ENCODE measurements at regions not wholly inside any gene's neighbourhood (a gene's known extent, or its start where the extent isn't known, plus 50 kb on each side); places are given as distances from the start of the nearest gene placed in this dataset.

DNA sequence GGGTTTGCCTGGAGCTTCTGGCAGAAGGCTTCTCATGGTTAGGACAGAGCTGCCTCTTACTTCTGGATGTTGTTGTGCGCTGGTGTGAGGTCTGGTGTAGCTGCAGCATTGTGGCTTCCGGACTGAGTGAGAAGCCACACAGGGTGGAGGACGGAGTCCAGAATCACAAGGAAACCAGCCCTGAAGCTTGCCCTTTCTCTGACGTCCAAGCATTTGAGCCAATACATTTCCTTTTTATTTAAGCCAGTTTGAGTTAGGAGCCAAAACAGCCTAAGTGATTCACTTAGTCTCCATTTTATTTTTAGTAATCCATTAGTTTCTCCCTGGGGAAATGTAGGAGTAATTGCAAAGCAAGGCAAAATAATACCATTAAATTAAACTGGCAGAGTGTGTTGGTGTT is 402.4 kb upstream of the RGS6 start:
- H3K4me3 ChIP-seq (ENCODE audit: low read depth, low read length) = no peak overlapping the region
- peak; percentile 86 for DNase-seq (ENCODE audit: low read depth, low spot score)
- in situ Hi-C loops (cut with HindIII; ENCODE audit: low sequenced_read_pairs) = no loop called here
- TF ChIP-seq CTCF (IDR thresholded peaks at IDR 0.05; ENCODE audit: low read depth, low read length) = no peak

- no peak for TF ChIP-seq CTCF (IDR thresholded peaks at IDR 0.05; ENCODE audit: low read depth, low read length)
- peak; percentile 91 for DNase-seq (ENCODE audit: low read depth, low spot score)
- in situ Hi-C loops (cut with HindIII; ENCODE audit: low sequenced_read_pairs) = no loop called here
- H3K4me3 ChIP-seq (ENCODE audit: low read depth, low read length) = no peak overlapping the region
Observed at GRCh38 chr14:71532344-71532743, 399.9 kb upstream of the RGS6 start.

DNA sequence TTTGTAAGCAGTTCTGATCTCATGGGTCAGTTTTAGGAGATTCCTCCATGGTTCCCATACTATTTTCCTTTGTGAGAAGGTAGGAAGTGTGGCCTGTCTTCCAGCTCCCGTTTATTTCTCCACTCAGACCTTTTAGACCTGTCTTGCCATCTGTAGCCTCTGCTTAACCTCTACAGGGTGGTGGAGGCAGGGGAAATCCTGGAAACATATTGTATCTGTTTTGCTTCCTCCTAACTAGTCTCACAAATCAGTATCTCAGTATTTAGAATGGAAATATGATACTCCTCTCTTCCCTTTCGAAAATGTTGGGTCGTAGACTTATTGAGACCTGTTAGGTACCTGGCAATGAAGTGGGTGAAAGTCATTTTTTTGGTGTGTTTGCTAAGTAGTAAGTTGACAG is 399.4 kb upstream of the RGS6 start:
- no peak for DNase-seq (ENCODE audit: low read depth, low spot score)
- in situ Hi-C loops (cut with HindIII; ENCODE audit: low sequenced_read_pairs) = no loop called here
- no peak for TF ChIP-seq CTCF (IDR thresholded peaks at IDR 0.05; ENCODE audit: low read depth, low read length)
- H3K4me3 ChIP-seq (ENCODE audit: low read depth, low read length) = no peak overlapping the region

GRCh38 chr14:71533390-71533789 is 398.8 kb upstream of the RGS6 start:
- H3K4me3 ChIP-seq (ENCODE audit: low read depth, low read length) = no peak overlapping the region
- peak; percentile 80 for DNase-seq (ENCODE audit: low read depth, low spot score)
- in situ Hi-C loops (cut with HindIII; ENCODE audit: low sequenced_read_pairs) = no loop called here
- no peak for TF ChIP-seq CTCF (IDR thresholded peaks at IDR 0.05; ENCODE audit: low read depth, low read length)

DNA sequence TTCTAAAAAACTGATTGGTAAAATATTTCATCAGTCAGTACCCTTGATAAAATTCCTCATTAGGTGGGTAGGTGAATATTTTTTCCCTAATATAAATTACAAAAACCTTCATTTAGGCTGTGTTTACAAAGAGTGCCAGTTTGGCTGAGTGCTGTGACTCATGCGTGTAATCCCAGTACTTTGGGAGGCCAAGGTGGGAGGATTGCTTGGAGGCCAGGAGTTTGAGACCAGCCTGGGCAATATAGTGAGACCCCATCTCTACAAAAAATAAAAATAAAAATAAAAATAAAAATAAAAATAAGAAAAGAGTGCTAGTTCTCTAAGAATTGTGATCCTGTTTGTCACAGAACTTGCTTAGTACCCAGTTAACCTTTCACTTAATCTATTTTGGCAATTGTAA is 398.4 kb upstream of the RGS6 start:
- no peak for DNase-seq (ENCODE audit: low read depth, low spot score)
- in situ Hi-C loops (cut with HindIII; ENCODE audit: low sequenced_read_pairs) = no loop called here
- no peak for TF ChIP-seq CTCF (IDR thresholded peaks at IDR 0.05; ENCODE audit: low read depth, low read length)
- no peak overlapping the region for H3K4me3 ChIP-seq (ENCODE audit: low read depth, low read length)

GRCh38 chr14:71534506-71534905 is 397.7 kb upstream of the RGS6 start:
- no peak overlapping the region for H3K4me3 ChIP-seq (ENCODE audit: low read depth, low read length)
- in situ Hi-C loops (cut with HindIII; ENCODE audit: low sequenced_read_pairs) = no loop called here
- no peak for TF ChIP-seq CTCF (IDR thresholded peaks at IDR 0.05; ENCODE audit: low read depth, low read length)
- no peak for DNase-seq (ENCODE audit: low read depth, low spot score)

All from astrocyte of the spinal cord (primary cell).